ENCODE measurements at regions not wholly inside any gene's neighbourhood (a gene's known extent, or its start where the extent isn't known, plus 50 kb on each side); places are given as distances from the start of the nearest gene placed in this dataset.

- DNase-seq: no peak
These were observed 550.7 kb downstream of the SLC6A15 start for GRCh38 chr12:84361651-84362551.

- DNase-seq: no peak
These were observed 555.3 kb downstream of the SLC6A15 start for GRCh38 chr12:84357314-84357713.

GRCh38 chr12:84356224-84356623, 556.4 kb downstream of the SLC6A15 start:
- no peak for DNase-seq

- no peak for DNase-seq
These were observed 557.0 kb downstream of the SLC6A15 start for GRCh38 chr12:84355561-84355960.

GRCh38 chr12:84348582-84348981, 564.0 kb downstream of the SLC6A15 start:
- DNase-seq: no peak

- no peak for DNase-seq
These were observed 571.0 kb downstream of the SLC6A15 start for GRCh38 chr12:84341467-84342193.

GRCh38 chr12:84336231-84336630, 576.4 kb downstream of the SLC6A15 start:
- DNase-seq: no peak

GRCh38 chr12:84329938-84330337, 582.7 kb downstream of the SLC6A15 start:
- no peak for DNase-seq

- no peak for DNase-seq
These were observed 596.7 kb downstream of the SLC6A15 start for GRCh38 chr12:84315926-84316325.

- no peak for DNase-seq
These were observed 599.3 kb downstream of the SLC6A15 start for GRCh38 chr12:84313323-84313675.

GRCh38 chr12:84308211-84308610, 604.4 kb downstream of the SLC6A15 start:
- DNase-seq: no peak

- no peak for DNase-seq
These were observed 607.5 kb downstream of the SLC6A15 start for GRCh38 chr12:84305144-84305543.

- no peak for DNase-seq
These were observed 618.4 kb downstream of the SLC6A15 start for GRCh38 chr12:84294246-84294645.

GRCh38 chr12:84290168-84290567, 622.4 kb downstream of the SLC6A15 start:
- no peak for DNase-seq

- DNase-seq: no peak
These were observed 634.6 kb downstream of the SLC6A15 start for GRCh38 chr12:84277986-84278385.

GRCh38 chr12:84276215-84276614, 636.4 kb downstream of the SLC6A15 start:
- no peak for DNase-seq

- no peak for DNase-seq
These were observed 640.3 kb downstream of the SLC6A15 start for GRCh38 chr12:84272324-84272723.

- no peak for DNase-seq
These were observed 642.0 kb downstream of the SLC6A15 start for GRCh38 chr12:84270470-84271140.

- DNase-seq: no peak
These were observed 664.7 kb downstream of the SLC6A15 start for GRCh38 chr12:84247931-84248330.

- DNase-seq: no peak
These were observed 668.9 kb downstream of the SLC6A15 start for GRCh38 chr12:84243686-84244085.

GRCh38 chr12:84222841-84223240, 689.8 kb downstream of the SLC6A15 start:
- no peak for DNase-seq

GRCh38 chr12:84218406-84218805, 694.2 kb downstream of the SLC6A15 start:
- no peak for DNase-seq

- DNase-seq: no peak
These were observed 710.6 kb downstream of the SLC6A15 start for GRCh38 chr12:84201976-84202375.
